OCI-LY7 (cell line): ENCODE measurements at regions not wholly inside any gene's neighbourhood (a gene's known extent, or its start where the extent isn't known, plus 50 kb on each side); places are given as distances from the start of the nearest gene placed in this dataset.
"Not testable (repeated sequence)": the region's sequence is repeated elsewhere in the genome, so short reads cannot be mapped to it uniquely, and the experiment has no call there.

Experiments used
- BruUV-seq: library from RNA; stranded (reverse); fragments of 400-500 nt; replicated peaks from 2 replicates; lab custom pipeline; 2021; lab: Mats Ljungman, UMichigan
- CTCF ChIA-PET: fragments of 300-600 bp; sonication (Branson Sonifier 250); formaldehyde crosslinking; loops from one replicate; lab custom pipeline; 2022; ENCODE audit warnings: antibody characterized with exemption; ENCODE audit not compliant: unreplicated experiment; lab: Charles Lee
- POLR2A ChIA-PET: fragments of 300-600 bp; sonication (Branson Sonifier 250); formaldehyde crosslinking; loops from one replicate; lab custom pipeline; 2022; ENCODE audit warnings: antibody characterized with exemption; lab: Charles Lee
- DNase-seq: peaks from one replicate; pipeline ENCODE4 v3.0.0-alpha.2; 2015; ENCODE audit warnings: low spot score
- H2AFZ ChIP-seq: fragments of 200-600 bp; sonication (generic), shearing (Covaris generic); 2 replicates; pipeline ENCODE4 v1.6.1; 2014; ENCODE audit warnings: mild to moderate bottlenecking, antibody characterized with exemption, low read length, moderate library complexity
- H3K27ac ChIP-seq: fragments of 200-600 bp; sonication (generic); 2 replicates; pipeline ENCODE4 v1.5.1; 2014; ENCODE audit warnings: mixed run types, low read depth, mild to moderate bottlenecking, moderate library complexity, low read length, inconsistent platforms; ENCODE audit not compliant: poor library complexity, severe bottlenecking
- H3K36me3 ChIP-seq: fragments of 200-600 bp; sonication (generic); 2 replicates; pipeline ENCODE4 v1.6.1; 2014; ENCODE audit warnings: mild to moderate bottlenecking, antibody characterized with exemption, low read length, moderate library complexity, mixed read lengths; ENCODE audit not compliant: insufficient read depth
- H3K4me1 ChIP-seq: fragments of 200-600 bp; sonication (generic); 2 replicates; pipeline ENCODE4 v1.5.1; 2014; ENCODE audit warnings: mild to moderate bottlenecking, low read length; ENCODE audit not compliant: insufficient read depth, poor library complexity, severe bottlenecking
- H3K4me2 ChIP-seq: fragments of 200-600 bp; sonication (generic); 2 replicates; pipeline ENCODE4 v1.6.1; 2014; ENCODE audit warnings: mild to moderate bottlenecking, low read length
- H3K4me3 ChIP-seq: fragments of 200-600 bp; sonication (generic); 2 replicates; pipeline ENCODE4 v1.5.1; 2014; ENCODE audit warnings: mild to moderate bottlenecking, low read depth, low read length; ENCODE audit not compliant: poor library complexity, severe bottlenecking
- H3K79me2 ChIP-seq: fragments of 200-600 bp; sonication (generic); 2 replicates; pipeline ENCODE4 v1.6.1; 2016; ENCODE audit warnings: low read depth, mild to moderate bottlenecking, low read length, moderate library complexity, mixed read lengths; ENCODE audit not compliant: insufficient read depth
- H3K9me2 ChIP-seq: fragments of 200-600 bp; sonication (generic); 2 replicates; pipeline ENCODE4 v1.6.1; 2016; ENCODE audit warnings: mild to moderate bottlenecking, low read length, mixed read lengths; ENCODE audit not compliant: insufficient read depth
- H3K9me3 ChIP-seq: fragments of 200-600 bp; sonication (generic); 2 replicates; pipeline ENCODE4 v1.6.1; 2014; ENCODE audit warnings: mild to moderate bottlenecking, mixed run types, low read length, mixed read lengths
- H4K20me1 ChIP-seq: fragments of 200-600 bp; sonication (generic); 2 replicates; pipeline ENCODE4 v1.6.1; 2014; ENCODE audit warnings: mild to moderate bottlenecking, antibody characterized with exemption, low read length, moderate library complexity, mixed read lengths; ENCODE audit not compliant: insufficient read depth
- EZH2phosphoT487 ChIP-seq: fragments of 200-600 bp; sonication (generic); IDR thresholded peaks from 2 replicates; pipeline ENCODE4 v1.6.1; 2018; ENCODE audit warnings: low read depth, borderline replicate concordance, mild to moderate bottlenecking, mixed run types, antibody characterized with exemption, low read length, moderate library complexity, mixed read lengths
- intact Hi-C: fragments of 100-400 bp; cut with micrococcal nuclease; formaldehyde crosslinking; loops from one replicate; pipeline ENCODE4 v1.10.0; 2022; ENCODE audit not compliant: unreplicated experiment
- TF ChIP-seq, protein P1 (sequence below): fragments of 200-600 bp; sonication (generic); conservative IDR thresholded peaks from 2 replicates; pipeline ENCODE4 v1.5.1; 2014; ENCODE audit warnings: mild to moderate bottlenecking, antibody characterized with exemption, low read length, moderate library complexity, mixed read lengths

DNA sequence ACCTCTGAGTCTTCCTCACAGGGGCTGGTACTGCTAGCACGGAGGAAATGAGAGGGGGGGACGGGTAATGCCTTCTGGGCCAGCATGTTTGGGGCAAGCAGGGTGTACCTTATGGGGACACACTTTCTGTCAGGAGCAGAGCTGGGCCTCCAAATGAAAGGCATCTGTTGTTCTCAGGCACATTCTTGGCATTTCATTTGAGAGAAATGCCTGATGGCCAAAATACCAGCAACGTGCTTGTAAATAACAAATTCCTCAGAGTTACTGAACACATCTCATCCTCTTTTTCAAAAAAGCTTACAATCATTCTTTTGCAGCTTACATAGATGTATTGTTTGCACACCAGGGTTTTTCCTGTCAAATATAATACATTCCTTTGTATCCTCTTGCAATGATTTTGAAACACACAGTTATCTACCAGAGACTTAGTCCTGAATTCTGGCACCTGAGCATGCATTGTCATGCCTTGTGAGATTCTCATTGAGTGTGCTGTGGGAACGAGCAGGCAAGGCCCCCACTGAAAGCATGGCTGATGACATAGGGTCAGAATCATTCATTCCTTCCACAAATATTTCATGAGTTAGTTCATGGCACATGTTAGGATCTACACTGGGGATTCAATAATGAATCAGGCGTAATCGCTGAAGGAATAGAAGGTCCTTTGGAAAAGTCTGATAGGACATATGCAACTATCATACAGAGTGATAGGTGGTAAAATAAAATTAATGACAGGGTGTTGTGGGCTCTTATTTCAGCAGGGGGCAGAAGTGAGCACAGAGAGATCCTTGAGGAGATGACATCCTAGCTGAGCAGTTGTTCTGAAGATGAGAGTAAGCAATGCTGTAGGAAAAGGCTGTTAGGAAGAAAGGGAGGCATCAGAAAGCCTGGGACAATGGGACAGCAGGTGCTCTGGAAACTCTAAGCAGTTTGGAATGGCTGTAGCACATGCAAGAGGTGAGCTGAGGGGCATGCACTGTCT, 260.9 kb upstream of the TUT7 start:
- DNase-seq = peak; percentile 13
- BruUV-seq = no TSS peak
- CTCF ChIA-PET = no interaction called here

DNA sequence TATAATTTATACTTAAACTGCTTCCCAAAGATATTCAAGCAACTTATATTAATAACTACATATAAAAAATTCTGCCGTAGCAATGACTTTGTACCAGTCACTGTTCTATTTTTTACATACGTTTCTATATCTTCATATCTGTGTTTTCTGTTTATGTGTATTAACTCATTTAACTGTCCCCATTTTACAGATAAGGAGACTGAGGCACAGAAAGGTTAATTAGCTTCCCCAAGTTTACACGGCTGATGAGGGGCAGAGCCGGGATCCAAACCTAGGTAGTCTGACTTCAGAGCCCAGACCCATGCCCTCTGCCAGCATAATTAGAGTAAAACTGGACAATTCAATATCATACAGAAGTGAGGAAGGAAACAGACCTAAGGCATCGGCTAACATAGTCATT, 259.7 kb upstream of the TUT7 start:
- intact Hi-C loops = no loop called here
- BruUV-seq = no TSS peak
- no peaks in the 10 kb centered on the region for H3K79me2 ChIP-seq

More for the DNA sequence above, 260.9 kb upstream of the TUT7 start:
- H3K36me3 ChIP-seq = no peaks in the 10 kb centered on the region
- no peaks in the 10 kb centered on the region for H3K9me2 ChIP-seq
- H3K4me3 ChIP-seq = no peak overlapping the region
- POLR2A ChIA-PET = no interaction called here
- H4K20me1 ChIP-seq = no peaks in the 10 kb centered on the region
- no peaks in the 10 kb centered on the region for H3K9me3 ChIP-seq
- no peak overlapping the region for H2AFZ ChIP-seq
- no peak overlapping the region for H3K4me2 ChIP-seq
- H3K4me1 ChIP-seq = no peaks in the 10 kb centered on the region
- intact Hi-C loops = no loop called here
- no peak overlapping the region for H3K27ac ChIP-seq
- no peaks in the 10 kb centered on the region for H3K79me2 ChIP-seq
- TF ChIP-seq EZH2phosphoT487 = no peak
- TF ChIP-seq, protein P1, sequence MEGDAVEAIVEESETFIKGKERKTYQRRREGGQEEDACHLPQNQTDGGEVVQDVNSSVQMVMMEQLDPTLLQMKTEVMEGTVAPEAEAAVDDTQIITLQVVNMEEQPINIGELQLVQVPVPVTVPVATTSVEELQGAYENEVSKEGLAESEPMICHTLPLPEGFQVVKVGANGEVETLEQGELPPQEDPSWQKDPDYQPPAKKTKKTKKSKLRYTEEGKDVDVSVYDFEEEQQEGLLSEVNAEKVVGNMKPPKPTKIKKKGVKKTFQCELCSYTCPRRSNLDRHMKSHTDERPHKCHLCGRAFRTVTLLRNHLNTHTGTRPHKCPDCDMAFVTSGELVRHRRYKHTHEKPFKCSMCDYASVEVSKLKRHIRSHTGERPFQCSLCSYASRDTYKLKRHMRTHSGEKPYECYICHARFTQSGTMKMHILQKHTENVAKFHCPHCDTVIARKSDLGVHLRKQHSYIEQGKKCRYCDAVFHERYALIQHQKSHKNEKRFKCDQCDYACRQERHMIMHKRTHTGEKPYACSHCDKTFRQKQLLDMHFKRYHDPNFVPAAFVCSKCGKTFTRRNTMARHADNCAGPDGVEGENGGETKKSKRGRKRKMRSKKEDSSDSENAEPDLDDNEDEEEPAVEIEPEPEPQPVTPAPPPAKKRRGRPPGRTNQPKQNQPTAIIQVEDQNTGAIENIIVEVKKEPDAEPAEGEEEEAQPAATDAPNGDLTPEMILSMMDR = peak; percentile 68

DNA sequence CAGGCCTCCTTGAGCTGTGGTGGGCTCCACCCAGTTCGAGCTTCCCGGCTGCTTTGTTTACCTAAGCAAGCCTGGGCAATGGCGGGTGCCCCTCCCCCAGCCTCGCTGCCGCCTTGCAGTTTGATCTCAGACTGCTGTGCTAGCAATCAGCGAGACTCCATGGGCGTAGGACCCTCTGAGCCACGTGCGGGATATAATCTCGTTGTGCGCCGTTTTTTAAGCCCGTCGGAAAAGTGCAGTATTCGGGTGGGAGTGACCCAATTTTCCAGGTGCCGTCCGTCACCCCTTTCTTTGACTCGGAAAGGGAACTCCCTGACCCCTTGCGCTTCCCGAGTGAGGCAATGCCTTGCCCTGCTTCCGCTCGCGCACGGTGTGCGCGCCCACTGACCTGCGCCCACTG, 257.3 kb upstream of the TUT7 start:
- BruUV-seq, H3K36me3 ChIP-seq, POLR2A ChIA-PET, H3K79me2 ChIP-seq, DNase-seq, H3K4me2 ChIP-seq, intact Hi-C loops, H3K27ac ChIP-seq, H3K9me3 ChIP-seq, H3K4me3 ChIP-seq, CTCF ChIA-PET, H4K20me1 ChIP-seq, H3K4me1 ChIP-seq, H2AFZ ChIP-seq, H3K9me2 ChIP-seq: not testable (repeated sequence)

More for the DNA sequence above, 259.7 kb upstream of the TUT7 start:
- H3K4me1 ChIP-seq = no peaks in the 10 kb centered on the region
- no peak overlapping the region for H3K4me3 ChIP-seq
- ChIA-PET CTCF (no interaction called here), POLR2A (interaction anchor here (0.6 to 1.7 kb wide), 3 partner anchors 12 to 220 kb away, joined by 3 to 4 read pairs (median 3); no protein-coding TSS in a partner anchor)
- no peaks in the 10 kb centered on the region for H3K9me2 ChIP-seq
- TF ChIP-seq EZH2phosphoT487 = no peak
- TF ChIP-seq, protein P1 = no peak
- no peaks in the 10 kb centered on the region for H3K9me3 ChIP-seq
- H3K4me2 ChIP-seq = no peak overlapping the region
- no peak overlapping the region for H3K27ac ChIP-seq
- no peak overlapping the region for H2AFZ ChIP-seq
- H4K20me1 ChIP-seq = no peaks in the 10 kb centered on the region
- no peak for DNase-seq
- H3K36me3 ChIP-seq = no peaks in the 10 kb centered on the region
